Caco-2 (cell line): ENCODE measurements at regions not wholly inside any gene's neighbourhood (a gene's known extent, or its start where the extent isn't known, plus 50 kb on each side); places are given as distances from the start of the nearest gene placed in this dataset.
"Not testable (repeated sequence)": the region's sequence is repeated elsewhere in the genome, so short reads cannot be mapped to it uniquely, and the experiment has no call there.

ENCODE experiments used
- BruUV-seq: library from RNA; stranded (reverse); fragments of 400-500 nt; replicated peaks from 2 replicates; lab custom pipeline; 2021; lab: Mats Ljungman, UMichigan
- CTCF ChIA-PET: fragments of 300-600 bp; sonication (Branson Sonifier 250); formaldehyde crosslinking; loops from one replicate; lab custom pipeline; 2022; ENCODE audit warnings: antibody characterized with exemption; lab: Charles Lee
- POLR2A ChIA-PET: fragments of 300-600 bp; sonication (Branson Sonifier 250); formaldehyde crosslinking; loops from one replicate; lab custom pipeline; 2022; ENCODE audit warnings: antibody characterized with exemption; lab: Charles Lee
- DNase-seq, 2 experiments: peaks; one replicate each; pipeline versions ENCODE4 v3.0.0 to v3.0.0-alpha.2; 2020 to 2022
- H3K27me3 ChIP-seq: replicated peaks from 2 replicates; pipeline ENCODE4 v1.6.0; 2011; ENCODE audit warnings: low read length; ENCODE audit not compliant: control insufficient read depth, insufficient read depth
- H3K36me3 ChIP-seq: 2 replicates; pipeline ENCODE4 v1.5.1; 2011; ENCODE audit warnings: low read length; ENCODE audit not compliant: control insufficient read depth, insufficient read depth
- H3K4me1 ChIP-seq: fragments of 250-450 bp; sonication (Bioruptor Pico); 2 replicates; pipeline ENCODE4 v1.5.1; 2020; ENCODE audit warnings: mild to moderate bottlenecking
- H3K4me3 ChIP-seq: 2 replicates; pipeline ENCODE4 v1.5.1; 2011; ENCODE audit warnings: low read depth, mild to moderate bottlenecking, control low read depth, low read length
- H3K9me3 ChIP-seq: fragments of 250-450 bp; sonication (Bioruptor Pico); 2 replicates; pipeline ENCODE4 v1.5.1; 2020; ENCODE audit warnings: mild to moderate bottlenecking, moderate library complexity
- H3K27ac Mint-ChIP-seq: one replicate; pipeline ENCODE4 v1.8.0; 2022; ENCODE audit warnings: mixed read lengths; ENCODE audit not compliant: unreplicated experiment
- H3K27me3 Mint-ChIP-seq: one replicate; pipeline ENCODE4 v1.8.0; 2022; ENCODE audit warnings: mixed read lengths; ENCODE audit not compliant: insufficient read depth, unreplicated experiment
- H3K36me3 Mint-ChIP-seq: one replicate; pipeline ENCODE4 v1.8.0; 2022; ENCODE audit warnings: mild to moderate bottlenecking, mixed read lengths; ENCODE audit not compliant: insufficient read depth, unreplicated experiment
- H3K4me1 Mint-ChIP-seq: one replicate; pipeline ENCODE4 v1.8.0; 2022; ENCODE audit warnings: low read depth, mixed read lengths; ENCODE audit not compliant: unreplicated experiment
- H3K4me3 Mint-ChIP-seq: one replicate; pipeline ENCODE4 v1.8.0; 2022; ENCODE audit warnings: mild to moderate bottlenecking, moderate library complexity, mixed read lengths; ENCODE audit not compliant: unreplicated experiment
- H3K9me3 Mint-ChIP-seq: one replicate; pipeline ENCODE4 v1.8.0; 2022; ENCODE audit warnings: mixed read lengths; ENCODE audit not compliant: unreplicated experiment
- CTCF ChIP-seq, 2 experiments: fragments of 200-600 bp in 1 of 2; IDR thresholded peaks; 1 replicate in 1 of 2; 2 replicates in 1 of 2; pipeline versions ENCODE4 v1.5.1 to v1.8.0; 2011 to 2022; ENCODE audit warnings: antibody characterized with exemption in 1 of 2, control low read depth in 1 of 2, inconsistent platforms in 1 of 2, low read depth in 1 of 2, low read length in 1 of 2, mild to moderate bottlenecking in 1 of 2, moderate library complexity in 1 of 2; ENCODE audit not compliant: insufficient read depth in 1 of 2, severe bottlenecking in 1 of 2, unreplicated experiment in 1 of 2
- intact Hi-C: fragments of 100-400 bp; cut with micrococcal nuclease; formaldehyde crosslinking; loops from one replicate; pipeline ENCODE4 v1.10.0; 2022; ENCODE audit not compliant: unreplicated experiment

DNA sequence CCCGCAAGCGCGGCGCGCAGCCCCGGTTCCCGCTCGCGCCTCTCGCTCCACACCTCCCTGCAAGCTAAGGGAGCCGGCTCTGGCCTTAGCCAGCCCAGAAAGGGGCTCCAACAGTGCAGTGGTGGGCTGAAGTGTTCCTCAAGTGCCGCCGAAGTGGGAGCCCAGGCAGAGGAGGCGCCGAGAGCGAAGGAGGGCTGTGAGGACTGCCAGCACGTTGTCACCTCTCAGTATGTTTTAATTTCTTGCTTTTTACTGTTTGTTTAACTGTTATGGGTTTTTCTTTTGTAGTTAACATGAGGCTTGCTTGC lies 1525.7 kb downstream of the SI start:
- no peaks in the 10 kb centered on the region for H3K9me3 ChIP-seq
- DNase-seq = no peak
- Mint-ChIP-seq H3K4me3 (no peak overlapping the region), H3K4me1 (no peaks in the 10 kb centered on the region), H3K36me3 (no peaks in the 10 kb centered on the region), H3K27me3 (no peaks in the 10 kb centered on the region), H3K9me3 (peaks cover 9% of the 10 kb centered on the region), H3K27ac (no peak overlapping the region)
- BruUV-seq = no TSS peak
- no peak overlapping the region for H3K4me3 ChIP-seq
- CTCF ChIA-PET = no interaction called here
- intact Hi-C loops = no loop called here
- TF ChIP-seq CTCF (IDR thresholded peaks at IDR 0.05; ENCODE audit: insufficient read depth in 1 of 2, low read depth in 1 of 2, low read length in 1 of 2, severe bottlenecking in 1 of 2, unreplicated experiment in 1 of 2) = no peak
- no peaks in the 10 kb centered on the region for H3K4me1 ChIP-seq
- H3K27me3 ChIP-seq = no peaks in the 10 kb centered on the region
- H3K36me3 ChIP-seq = no peaks in the 10 kb centered on the region
- POLR2A ChIA-PET = no interaction called here

- CTCF ChIA-PET, H3K4me1 Mint-ChIP-seq, DNase-seq, H3K4me3 Mint-ChIP-seq, BruUV-seq, H3K9me3 ChIP-seq, POLR2A ChIA-PET, H3K27me3 Mint-ChIP-seq, H3K27me3 ChIP-seq, H3K36me3 ChIP-seq, H3K4me3 ChIP-seq, H3K9me3 Mint-ChIP-seq, H3K36me3 Mint-ChIP-seq, H3K27ac Mint-ChIP-seq, intact Hi-C loops, H3K4me1 ChIP-seq: not testable (repeated sequence)
Observed at GRCh38 chr3:163551915-163552658, 1526.2 kb downstream of the SI start.

- no peak for DNase-seq
Observed at GRCh38 chr3:163548015-163548414, 1530.3 kb downstream of the SI start.

More at GRCh38 chr3:163548015-163548414, 1530.3 kb downstream of the SI start:
- Mint-ChIP-seq H3K4me1 (no peaks in the 10 kb centered on the region), H3K9me3 (peaks cover 9% of the 10 kb centered on the region), H3K4me3 (no peak overlapping the region), H3K27me3 (no peaks in the 10 kb centered on the region), H3K36me3 (no peaks in the 10 kb centered on the region), H3K27ac (no peak overlapping the region)
- H3K4me3 ChIP-seq = no peak overlapping the region
- TF ChIP-seq CTCF (IDR thresholded peaks at IDR 0.05; ENCODE audit: insufficient read depth in 1 of 2, low read depth in 1 of 2, low read length in 1 of 2, severe bottlenecking in 1 of 2, unreplicated experiment in 1 of 2) = no peak
- ChIA-PET CTCF (no interaction called here), POLR2A (no interaction called here)
- intact Hi-C loops = no loop called here
- no peaks in the 10 kb centered on the region for H3K9me3 ChIP-seq
- no peaks in the 10 kb centered on the region for H3K4me1 ChIP-seq
- no peaks in the 10 kb centered on the region for H3K27me3 ChIP-seq
- BruUV-seq = no TSS peak
- no peaks in the 10 kb centered on the region for H3K36me3 ChIP-seq
